HUES6 (cell line): ENCODE measurements at regions not wholly inside any gene's neighbourhood (a gene's known extent, or its start where the extent isn't known, plus 50 kb on each side); places are given as distances from the start of the nearest gene placed in this dataset.
"Not testable (repeated sequence)": the region's sequence is repeated elsewhere in the genome, so short reads cannot be mapped to it uniquely, and the experiment has no call there.

Experiments
- H3K27ac ChIP-seq: 2 replicates; pipeline ENCODE4 v1.7.0; 2013; ENCODE audit warnings: low read depth, mild to moderate bottlenecking, low read length, inconsistent platforms
- H3K27me3 ChIP-seq: 2 replicates; pipeline ENCODE4 v1.6.1; 2013; ENCODE audit warnings: low read length; ENCODE audit not compliant: control insufficient read depth, insufficient read depth
- H3K36me3 ChIP-seq: 2 replicates; pipeline ENCODE4 v1.6.1; 2013; ENCODE audit warnings: low read length; ENCODE audit not compliant: control insufficient read depth, insufficient read depth
- H3K4me1 ChIP-seq: 2 replicates; pipeline ENCODE4 v1.6.1; 2013; ENCODE audit warnings: low read length; ENCODE audit not compliant: control insufficient read depth, insufficient read depth
- H3K4me3 ChIP-seq: 2 replicates; pipeline ENCODE4 v1.5.1; 2013; ENCODE audit warnings: low read depth, low read length
- H3K9ac ChIP-seq: one replicate; pipeline ENCODE4 v1.6.1; 2013; ENCODE audit warnings: mild to moderate bottlenecking, low read length
- H3K9me3 ChIP-seq: 2 replicates; pipeline ENCODE4 v1.6.1; 2013; ENCODE audit warnings: low read depth, low read length; ENCODE audit not compliant: control insufficient read depth, insufficient read depth

DNA sequence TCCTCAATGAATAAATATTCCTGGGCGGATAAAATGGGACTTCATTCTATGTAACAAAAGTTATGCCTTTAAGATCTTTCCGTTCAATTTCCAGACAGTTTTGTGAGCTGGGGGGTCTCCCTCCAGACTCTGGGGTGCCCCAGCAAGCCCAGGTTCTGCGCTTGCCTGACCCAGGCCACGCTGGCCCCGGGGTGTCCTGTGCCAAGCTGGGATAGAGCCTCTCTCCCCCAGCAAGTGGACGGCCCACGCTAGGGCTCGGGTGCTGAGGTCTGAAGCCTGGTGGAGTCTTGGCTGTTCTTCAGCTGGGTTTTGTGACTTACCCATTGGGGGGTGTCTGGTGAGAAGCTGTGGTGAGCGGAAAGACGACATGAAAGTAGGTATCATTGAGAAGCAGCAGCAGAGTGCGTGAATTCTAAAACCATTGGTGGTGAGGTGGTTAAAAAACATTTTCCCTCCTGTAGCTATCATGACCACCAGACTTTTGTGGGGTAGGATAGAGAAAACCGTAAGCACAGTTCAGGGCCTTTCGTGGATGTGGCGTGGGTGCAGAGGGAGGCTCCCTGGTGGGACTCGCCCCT, 346.8 kb downstream of the ANAPC1 start:
- Histone ChIP-seq H3K4me1 (peaks cover 14% of the 10 kb centered on the region), H3K9me3 (peaks cover 3% of the 10 kb centered on the region; the same call in 1 of the 2 replicates), H3K27me3 (no peaks in the 10 kb centered on the region), H3K36me3 (no peaks in the 10 kb centered on the region), H3K4me3 (no peak overlapping the region), H3K9ac (no peak overlapping the region), H3K27ac (no peak overlapping the region)

DNA sequence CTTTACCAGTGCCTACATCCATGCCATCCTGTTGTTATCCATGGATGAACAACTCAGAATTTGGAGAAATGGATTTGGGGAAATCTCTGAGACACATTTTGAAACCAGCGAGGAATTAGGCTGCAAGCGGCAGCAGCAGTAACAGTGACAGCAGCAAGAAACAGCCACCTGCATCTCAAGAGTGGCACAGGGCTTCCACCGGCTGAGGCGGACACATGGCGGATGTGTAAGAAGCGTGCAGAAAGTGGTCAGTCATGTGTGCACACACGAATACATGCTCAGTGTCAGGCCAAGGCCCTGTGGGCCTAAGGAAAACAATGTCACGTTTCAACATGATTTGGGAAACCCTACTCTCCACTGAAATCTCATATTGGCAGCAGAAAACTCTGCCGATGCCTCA, 344.0 kb downstream of the ANAPC1 start:
- not testable (repeated sequence) for H3K4me3 ChIP-seq, H3K27me3 ChIP-seq, H3K9me3 ChIP-seq, H3K36me3 ChIP-seq, H3K4me1 ChIP-seq, H3K9ac ChIP-seq, H3K27ac ChIP-seq

DNA sequence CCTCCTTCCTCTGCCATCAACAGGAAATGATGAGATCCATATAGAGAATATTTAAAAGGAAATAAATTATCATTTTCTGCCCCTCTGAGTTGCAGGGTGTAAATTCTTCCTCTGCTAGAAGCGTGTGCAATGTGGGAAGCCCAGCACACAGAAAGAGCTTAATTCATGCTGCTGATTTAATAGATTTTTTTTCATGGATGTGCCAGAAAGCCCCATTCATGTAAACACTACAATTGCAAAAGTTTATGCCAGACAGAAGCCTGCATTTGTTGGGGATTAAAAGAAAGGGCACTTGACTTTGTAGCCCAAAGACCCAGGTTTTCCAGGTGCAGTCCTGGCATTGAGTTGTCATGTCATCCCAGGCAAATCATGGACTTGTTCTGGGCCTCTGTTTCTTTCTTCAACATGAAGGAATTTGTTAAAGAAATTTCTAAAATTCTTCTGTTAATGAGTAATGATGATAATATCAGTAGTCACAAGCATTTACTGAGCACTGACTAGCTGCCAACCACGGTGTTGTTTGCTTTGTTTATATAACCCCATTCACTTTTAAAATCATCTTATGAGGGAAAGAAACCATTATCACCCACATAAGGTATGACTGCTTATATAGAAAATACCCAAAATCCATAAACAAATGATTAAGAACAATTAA, 341.7 kb downstream of the ANAPC1 start:
- H3K9me3 ChIP-seq, H3K9ac ChIP-seq, H3K36me3 ChIP-seq, H3K4me1 ChIP-seq, H3K4me3 ChIP-seq, H3K27ac ChIP-seq, H3K27me3 ChIP-seq: not testable (repeated sequence)

- H3K4me1 ChIP-seq, H3K36me3 ChIP-seq, H3K9ac ChIP-seq, H3K9me3 ChIP-seq, H3K27ac ChIP-seq, H3K27me3 ChIP-seq, H3K4me3 ChIP-seq: not testable (repeated sequence)
Measured at GRCh38 chr2:111544006-111544405, 340.0 kb downstream of the ANAPC1 start.

GRCh38 chr2:111545723-111546431, 338.1 kb downstream of the ANAPC1 start:
- not testable (repeated sequence) for H3K4me3 ChIP-seq, H3K9ac ChIP-seq, H3K27ac ChIP-seq, H3K36me3 ChIP-seq, H3K27me3 ChIP-seq, H3K9me3 ChIP-seq, H3K4me1 ChIP-seq

GRCh38 chr2:111546578-111546977, 337.4 kb downstream of the ANAPC1 start:
- not testable (repeated sequence) for H3K27ac ChIP-seq, H3K27me3 ChIP-seq, H3K9ac ChIP-seq, H3K36me3 ChIP-seq, H3K4me1 ChIP-seq, H3K4me3 ChIP-seq, H3K9me3 ChIP-seq

DNA sequence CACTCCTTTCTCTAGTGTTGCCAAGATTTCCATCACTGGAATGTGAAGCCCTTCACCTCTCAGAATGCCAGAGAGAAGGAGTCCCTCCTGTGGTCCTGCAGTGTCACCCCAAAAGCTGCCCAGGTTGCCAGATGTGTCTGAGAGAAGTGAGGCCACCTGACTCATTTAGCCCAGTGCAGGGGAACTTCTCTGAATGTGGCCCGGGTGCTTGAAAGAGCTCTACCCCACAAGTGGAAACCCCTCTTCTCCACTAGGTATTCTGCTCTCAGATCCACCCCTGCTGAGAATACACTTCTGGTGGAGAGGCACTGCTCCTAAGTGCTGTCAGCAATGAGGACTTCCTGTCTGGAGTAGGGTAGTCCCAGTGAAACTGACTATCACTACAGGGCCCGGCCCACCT, 334.8 kb downstream of the ANAPC1 start:
- not testable (repeated sequence) for H3K27me3 ChIP-seq, H3K36me3 ChIP-seq, H3K9ac ChIP-seq, H3K9me3 ChIP-seq, H3K4me3 ChIP-seq, H3K4me1 ChIP-seq, H3K27ac ChIP-seq

DNA sequence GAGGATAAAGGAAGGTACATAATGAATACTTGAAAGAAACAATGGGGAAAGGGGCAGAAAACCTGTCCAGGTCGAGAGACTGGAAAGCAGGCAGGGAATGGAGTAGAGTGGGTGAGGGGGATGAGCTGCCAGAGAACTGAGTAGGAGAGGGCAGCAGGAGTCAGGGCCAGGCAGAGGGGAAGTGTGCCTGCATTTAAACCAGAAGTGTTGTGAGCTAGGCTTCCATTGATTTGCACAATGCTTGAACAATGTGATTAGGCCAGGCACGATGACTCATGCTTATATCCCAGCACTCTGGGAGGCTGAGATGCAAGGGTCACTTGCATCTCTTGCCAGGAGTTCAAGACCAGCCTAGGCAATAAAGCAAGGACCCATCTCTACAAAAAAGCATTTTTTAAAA, 332.6 kb downstream of the ANAPC1 start:
- not testable (repeated sequence) for H3K9ac ChIP-seq, H3K36me3 ChIP-seq, H3K27ac ChIP-seq, H3K4me1 ChIP-seq, H3K27me3 ChIP-seq, H3K4me3 ChIP-seq, H3K9me3 ChIP-seq

GRCh38 chr2:111552625-111553024, 331.4 kb downstream of the ANAPC1 start:
- H3K4me3 ChIP-seq, H3K27ac ChIP-seq, H3K36me3 ChIP-seq, H3K4me1 ChIP-seq, H3K9ac ChIP-seq, H3K9me3 ChIP-seq, H3K27me3 ChIP-seq: not testable (repeated sequence)

- not testable (repeated sequence) for H3K27ac ChIP-seq, H3K9me3 ChIP-seq, H3K9ac ChIP-seq, H3K4me3 ChIP-seq, H3K36me3 ChIP-seq, H3K4me1 ChIP-seq, H3K27me3 ChIP-seq
Measured at GRCh38 chr2:111559301-111559700, 324.7 kb downstream of the ANAPC1 start.

GRCh38 chr2:111559814-111560213, 324.2 kb downstream of the ANAPC1 start:
- not testable (repeated sequence) for H3K27me3 ChIP-seq, H3K27ac ChIP-seq, H3K36me3 ChIP-seq, H3K9me3 ChIP-seq, H3K4me1 ChIP-seq, H3K4me3 ChIP-seq, H3K9ac ChIP-seq
